ENCODE measurements at regions not wholly inside any gene's neighbourhood (a gene's known extent, or its start where the extent isn't known, plus 50 kb on each side); places are given as distances from the start of the nearest gene placed in this dataset.

DNA sequence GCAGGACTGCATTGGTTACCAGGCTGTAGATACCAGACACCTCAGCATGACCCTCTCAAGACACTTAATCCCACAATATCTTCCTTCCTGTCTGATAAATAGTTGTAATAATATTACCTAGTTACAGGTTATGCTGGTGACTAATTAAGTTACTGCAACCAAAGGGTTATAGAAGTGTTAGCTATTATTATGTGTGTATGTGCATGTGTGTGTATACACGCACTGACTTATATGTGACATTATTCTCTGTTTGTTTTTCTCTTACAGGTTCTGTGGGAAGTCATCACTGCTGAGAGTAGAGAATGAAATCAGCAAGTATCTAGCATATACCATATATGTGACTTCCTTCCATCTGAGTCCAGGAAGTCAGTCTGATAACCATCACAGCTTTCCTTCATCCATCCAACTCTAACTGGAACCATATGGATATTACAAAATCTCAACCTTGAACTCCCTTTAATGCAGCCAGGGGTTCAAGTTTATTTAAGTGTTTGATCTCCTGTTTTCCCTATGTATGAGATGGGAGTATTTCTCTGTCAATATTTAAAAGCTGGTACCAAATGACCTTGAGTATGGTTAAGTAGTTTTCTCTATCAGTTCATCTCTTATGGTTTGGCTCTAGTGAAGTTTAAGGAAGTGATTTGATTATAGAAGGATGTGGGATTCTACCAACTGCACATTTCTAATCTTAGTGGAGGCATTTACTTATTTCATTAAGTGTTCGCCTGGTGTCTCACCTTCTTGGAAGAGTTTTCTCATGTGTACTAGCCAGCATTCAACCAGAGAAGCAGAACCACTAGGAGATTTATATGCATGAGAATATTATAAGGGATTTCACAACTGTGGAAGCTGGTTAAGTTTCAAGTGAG is 313.2 kb downstream of the HIVEP2 start (continued):
- TF ChIP-seq SMARCA5 (IDR thresholded peaks at IDR 0.05): no peak

DNA sequence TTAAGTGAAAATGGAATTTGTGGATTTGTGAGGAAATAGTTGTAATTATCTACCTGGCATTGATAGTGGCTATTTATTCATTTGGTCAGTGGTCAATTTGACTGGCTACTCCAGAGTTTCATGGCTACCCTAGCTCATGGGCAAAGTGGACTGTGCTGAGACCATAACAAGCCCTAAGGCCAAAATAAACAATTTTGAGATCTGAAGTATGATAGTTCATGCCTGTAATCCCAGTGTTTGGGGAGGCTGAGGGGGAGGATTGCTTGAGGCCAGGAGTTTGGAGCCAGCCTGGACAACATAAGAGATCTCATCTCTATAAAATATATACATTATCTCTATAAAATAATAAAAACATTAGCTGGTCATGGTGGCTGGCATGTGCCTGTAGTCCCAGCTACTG is 311.7 kb downstream of the HIVEP2 start:
- Histone ChIP-seq H3K27me3 (replicated peaks in 1 of 2; ENCODE audit: control insufficient read depth in 2 of 2, insufficient read depth in 2 of 2, low read length in 1 of 2) (peaks cover 0 to 2% of the 10 kb centered on the region in 2 experiments; a peak in 1 of 4 replicates), H3K36me3 (ENCODE audit: control insufficient read depth in 2 of 2, insufficient read depth in 2 of 2, low read length in 1 of 2) (no peaks in the 10 kb centered on the region), H3K27ac (ENCODE audit: control insufficient read depth, insufficient read depth) (no peak overlapping the region), H3K9ac (ENCODE audit: control insufficient read depth, insufficient read depth, low read length) (no peak overlapping the region), H3K4me1 (ENCODE audit: control insufficient read depth, insufficient read depth, low read length) (no peaks in the 10 kb centered on the region), H3K4me2 (ENCODE audit: control insufficient read depth, insufficient read depth) (no peak overlapping the region), H4K20me1 (ENCODE audit: control insufficient read depth, insufficient read depth) (no peaks in the 10 kb centered on the region), H3K4me3 (no peak overlapping the region), H3K9me3 (replicated peaks; ENCODE audit: control insufficient read depth, insufficient read depth, low read length) (no peaks in the 10 kb centered on the region), H2AFZ (ENCODE audit: control insufficient read depth, low read depth, low read length) (no peak overlapping the region), H3K79me2 (ENCODE audit: control insufficient read depth, insufficient read depth, low read length) (no peaks in the 10 kb centered on the region)
- ATAC-seq (no peak), DNase-seq (ENCODE audit: low read depth, low spot score) (no peak), FAIRE-seq (no peak)
- no peak for TF ChIP-seq CBX3 (IDR thresholded peaks at IDR 0.05; ENCODE audit: borderline replicate concordance, low read depth)
- TF ChIP-seq, protein P1, sequence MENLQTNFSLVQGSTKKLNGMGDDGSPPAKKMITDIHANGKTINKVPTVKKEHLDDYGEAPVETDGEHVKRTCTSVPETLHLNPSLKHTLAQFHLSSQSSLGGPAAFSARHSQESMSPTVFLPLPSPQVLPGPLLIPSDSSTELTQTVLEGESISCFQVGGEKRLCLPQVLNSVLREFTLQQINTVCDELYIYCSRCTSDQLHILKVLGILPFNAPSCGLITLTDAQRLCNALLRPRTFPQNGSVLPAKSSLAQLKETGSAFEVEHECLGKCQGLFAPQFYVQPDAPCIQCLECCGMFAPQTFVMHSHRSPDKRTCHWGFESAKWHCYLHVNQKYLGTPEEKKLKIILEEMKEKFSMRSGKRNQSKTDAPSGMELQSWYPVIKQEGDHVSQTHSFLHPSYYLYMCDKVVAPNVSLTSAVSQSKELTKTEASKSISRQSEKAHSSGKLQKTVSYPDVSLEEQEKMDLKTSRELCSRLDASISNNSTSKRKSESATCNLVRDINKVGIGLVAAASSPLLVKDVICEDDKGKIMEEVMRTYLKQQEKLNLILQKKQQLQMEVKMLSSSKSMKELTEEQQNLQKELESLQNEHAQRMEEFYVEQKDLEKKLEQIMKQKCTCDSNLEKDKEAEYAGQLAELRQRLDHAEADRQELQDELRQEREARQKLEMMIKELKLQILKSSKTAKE (IDR thresholded peaks at IDR 0.05; ENCODE audit: low read depth, poor library complexity, severe bottlenecking): no peak
- no peak for TF ChIP-seq ETV6 (conservative IDR thresholded peaks at IDR 0.05 in 1 of 2, IDR thresholded peaks at IDR 0.05 in 1 of 2; ENCODE audit: borderline replicate concordance in 1 of 2, low read depth in 1 of 2)
- no peak for TF ChIP-seq SP1 (IDR thresholded peaks at IDR 0.05; ENCODE audit: low read depth, low read length)
- TF ChIP-seq TCF12 (IDR thresholded peaks at IDR 0.05; ENCODE audit: low read depth, low read length): no peak
- TF ChIP-seq JUND (IDR thresholded peaks at IDR 0.05; ENCODE audit: low read depth, low read length): no peak
- TF ChIP-seq IRF4 (IDR thresholded peaks at IDR 0.05; ENCODE audit: low read depth, low read length): no peak
- TF ChIP-seq FOS (IDR thresholded peaks at IDR 0.05; ENCODE audit: borderline replicate concordance, extremely low read depth, insufficient read length): no peak
- no peak for TF ChIP-seq SUZ12 (IDR thresholded peaks at IDR 0.05; ENCODE audit: unreplicated experiment)
- TF ChIP-seq ZNF24 (IDR thresholded peaks at IDR 0.05): no peak
- TF ChIP-seq TAF1 (IDR thresholded peaks at IDR 0.05; ENCODE audit: borderline replicate concordance, low read depth, low read length): no peak
- TF ChIP-seq ZNF217 (IDR thresholded peaks at IDR 0.05): no peak
- TF ChIP-seq CREB1 (IDR thresholded peaks at IDR 0.05; ENCODE audit: low read depth): no peak
- TF ChIP-seq IKZF2 (IDR thresholded peaks at IDR 0.05): no peak
- no peak for TF ChIP-seq NFXL1 (IDR thresholded peaks at IDR 0.05; ENCODE audit: borderline replicate concordance)
- BruUV-seq (replicated peaks): no TSS peak
- ChIA-PET POLR2A (no interaction called here), CTCF (interaction anchor here (0.6 kb wide), 1 partner anchor 158 kb away, joined by 3 read pairs; no protein-coding TSS in a partner anchor), SMC1A (ENCODE audit: uncharacterized antibody, unreplicated experiment) (no interaction called here), RAD21 (ENCODE audit: unreplicated experiment) (no interaction called here)
- intact Hi-C loops (cut with micrococcal nuclease; ENCODE audit: unreplicated experiment) (no loop called here), in situ Hi-C loops (cut with MboI) (no loop called here)

Data from GM12878 (cell line).